GM21737 (cell line): ENCODE measurements at regions not wholly inside any gene's neighbourhood (a gene's known extent, or its start where the extent isn't known, plus 50 kb on each side); places are given as distances from the start of the nearest gene placed in this dataset.
"Not testable (repeated sequence)": the region's sequence is repeated elsewhere in the genome, so short reads cannot be mapped to it uniquely, and the experiment has no call there.

Source experiments
- ATAC-seq: cut with Tn5 transposase; IDR thresholded peaks from one replicate; pipeline ENCODE4 v1.9.1; 2021; ENCODE audit warnings: mild to moderate bottlenecking, moderate library complexity; ENCODE audit not compliant: unreplicated experiment

- no peak for ATAC-seq
Measured at GRCh38 chr5:88092958-88093605, 175.6 kb downstream of the TMEM161B start.

- ATAC-seq = no peak
Measured at GRCh38 chr5:88092358-88092757, 176.3 kb downstream of the TMEM161B start.

- no peak for ATAC-seq
Measured at GRCh38 chr5:88090506-88090905, 178.1 kb downstream of the TMEM161B start.

- ATAC-seq = no peak
Measured at GRCh38 chr5:88089719-88090390, 178.8 kb downstream of the TMEM161B start.

- ATAC-seq = no peak
Measured at GRCh38 chr5:88085462-88085861, 183.2 kb downstream of the TMEM161B start.

- ATAC-seq = no peak
Measured at GRCh38 chr5:88081877-88082276, 186.8 kb downstream of the TMEM161B start.

- ATAC-seq = no peak
Measured at GRCh38 chr5:88063813-88064212, 204.8 kb downstream of the TMEM161B start.

GRCh38 chr5:88060194-88060593 lies 208.5 kb downstream of the TMEM161B start:
- no peak for ATAC-seq

- ATAC-seq = no peak
Measured at GRCh38 chr5:88058625-88059024, 210.0 kb downstream of the TMEM161B start.

- not testable (repeated sequence) for ATAC-seq
Measured at GRCh38 chr5:88052468-88052867, 216.2 kb downstream of the TMEM161B start.

GRCh38 chr5:88051148-88051547 lies 217.5 kb downstream of the TMEM161B start:
- no peak for ATAC-seq

- ATAC-seq = no peak
Measured at GRCh38 chr5:88049737-88050136, 218.9 kb downstream of the TMEM161B start.

- ATAC-seq = no peak
Measured at GRCh38 chr5:88049156-88049555, 219.5 kb downstream of the TMEM161B start.

GRCh38 chr5:88045931-88046461 lies 222.6 kb downstream of the TMEM161B start:
- ATAC-seq = no peak

- ATAC-seq = no peak
Measured at GRCh38 chr5:88045165-88045564, 223.5 kb downstream of the TMEM161B start.

- no peak for ATAC-seq
Measured at GRCh38 chr5:88034520-88034919, 234.1 kb downstream of the TMEM161B start.

GRCh38 chr5:88033191-88033590 lies 235.5 kb downstream of the TMEM161B start:
- no peak for ATAC-seq

GRCh38 chr5:88029011-88029410 lies 239.6 kb downstream of the TMEM161B start:
- no peak for ATAC-seq

GRCh38 chr5:88021141-88021540 lies 247.5 kb downstream of the TMEM161B start:
- no peak for ATAC-seq

- ATAC-seq = not testable (repeated sequence)
Measured at GRCh38 chr5:88014984-88015383, 253.7 kb downstream of the TMEM161B start.

- no peak for ATAC-seq
Measured at GRCh38 chr5:88000877-88001276, 267.8 kb downstream of the TMEM161B start.

- no peak for ATAC-seq
Measured at GRCh38 chr5:87997662-87998061, 271.0 kb downstream of the TMEM161B start.
